Muscle of back (tissue), 3 donors: ENCODE measurements at regions not wholly inside any gene's neighbourhood (a gene's known extent, or its start where the extent isn't known, plus 50 kb on each side); places are given as distances from the start of the nearest gene placed in this dataset.
A peak's percentile ranks its signal among the peaks of the same experiment; 100 is the strongest.
"Not testable (repeated sequence)": the region's sequence is repeated elsewhere in the genome, so short reads cannot be mapped to it uniquely, and the experiment has no call there.

Source experiments
- DNase-seq, 3 donors: peaks; one replicate each; pipeline versions ENCODE4 v3.0.0 to v3.0.0-alpha.2; 2013

DNA sequence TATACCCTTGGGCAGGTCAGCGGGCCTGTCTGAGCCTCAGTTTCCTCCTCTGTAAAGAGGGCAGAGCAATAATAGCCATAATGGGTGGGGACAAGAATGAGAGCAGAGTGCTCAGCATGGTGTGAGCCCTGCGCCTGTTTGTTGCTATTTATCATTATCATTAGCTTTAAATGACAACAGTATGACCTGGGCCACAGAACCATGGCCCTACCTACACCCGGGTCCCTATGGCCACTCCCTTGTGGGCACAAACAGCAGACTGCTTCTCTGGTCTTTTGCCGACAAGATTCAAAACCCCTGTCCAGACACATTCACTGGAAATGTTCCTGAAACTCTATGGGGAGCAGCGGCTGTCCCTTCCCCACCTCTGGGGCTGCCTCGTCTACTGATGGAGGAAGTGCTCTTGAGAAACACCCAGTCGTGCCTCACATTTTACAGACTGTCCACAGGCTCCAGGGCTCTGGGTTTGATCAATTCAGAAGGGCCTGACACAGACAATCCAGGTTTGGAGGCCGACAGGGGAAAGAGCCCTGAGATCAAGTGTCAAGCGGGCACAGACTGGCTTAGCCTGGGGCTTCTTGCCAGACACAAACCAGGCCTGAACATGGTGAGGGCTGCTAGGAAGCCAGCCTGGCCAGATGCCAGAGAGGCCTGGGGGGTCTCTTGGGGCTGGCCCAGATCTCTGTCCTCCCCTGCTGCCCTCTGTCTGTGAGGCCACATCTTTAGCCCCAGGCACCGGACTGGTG lies 112.5 kb upstream of the CD82 start:
- DNase-seq: no peak

DNA sequence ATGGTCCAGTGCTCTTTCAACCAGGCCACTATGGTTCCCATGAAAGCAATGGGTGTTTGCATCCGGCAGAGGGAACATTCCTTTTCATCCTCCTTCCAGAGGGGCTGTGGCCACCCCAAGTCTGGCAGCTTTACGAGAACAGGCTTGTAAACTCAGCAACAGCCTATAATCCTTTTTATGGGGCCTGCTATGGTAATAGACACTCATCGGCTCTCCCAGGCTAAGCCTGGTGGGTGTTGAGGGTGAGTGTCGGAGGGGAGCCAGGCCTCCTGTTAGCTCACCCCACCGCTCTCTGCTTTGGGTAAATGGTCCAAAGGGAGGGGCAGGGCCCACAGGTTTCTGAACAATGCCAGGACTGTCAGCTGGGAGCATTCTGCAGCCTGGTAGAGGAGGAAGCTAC lies 111.6 kb upstream of the CD82 start:
- no peak for DNase-seq

DNA sequence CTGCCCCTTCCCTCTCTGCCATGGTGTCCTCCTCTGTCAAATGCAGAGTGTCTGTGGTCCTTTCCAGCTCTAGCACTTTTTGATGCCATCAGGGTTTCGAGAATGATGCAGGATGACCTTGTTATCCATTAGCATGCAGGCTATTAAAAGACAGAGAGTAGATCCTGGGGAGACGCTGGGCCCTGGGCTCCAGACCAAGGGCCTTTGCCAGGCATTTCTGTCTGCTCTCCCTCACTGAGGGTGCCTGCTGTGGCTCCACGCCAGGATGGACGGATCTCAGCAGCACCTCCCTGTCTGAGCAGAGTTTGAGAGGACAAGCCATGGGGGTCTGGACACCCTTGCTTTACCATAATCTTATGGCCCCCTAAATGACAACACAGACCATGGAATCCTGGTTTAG lies 110.8 kb upstream of the CD82 start:
- DNase-seq: no peak

DNA sequence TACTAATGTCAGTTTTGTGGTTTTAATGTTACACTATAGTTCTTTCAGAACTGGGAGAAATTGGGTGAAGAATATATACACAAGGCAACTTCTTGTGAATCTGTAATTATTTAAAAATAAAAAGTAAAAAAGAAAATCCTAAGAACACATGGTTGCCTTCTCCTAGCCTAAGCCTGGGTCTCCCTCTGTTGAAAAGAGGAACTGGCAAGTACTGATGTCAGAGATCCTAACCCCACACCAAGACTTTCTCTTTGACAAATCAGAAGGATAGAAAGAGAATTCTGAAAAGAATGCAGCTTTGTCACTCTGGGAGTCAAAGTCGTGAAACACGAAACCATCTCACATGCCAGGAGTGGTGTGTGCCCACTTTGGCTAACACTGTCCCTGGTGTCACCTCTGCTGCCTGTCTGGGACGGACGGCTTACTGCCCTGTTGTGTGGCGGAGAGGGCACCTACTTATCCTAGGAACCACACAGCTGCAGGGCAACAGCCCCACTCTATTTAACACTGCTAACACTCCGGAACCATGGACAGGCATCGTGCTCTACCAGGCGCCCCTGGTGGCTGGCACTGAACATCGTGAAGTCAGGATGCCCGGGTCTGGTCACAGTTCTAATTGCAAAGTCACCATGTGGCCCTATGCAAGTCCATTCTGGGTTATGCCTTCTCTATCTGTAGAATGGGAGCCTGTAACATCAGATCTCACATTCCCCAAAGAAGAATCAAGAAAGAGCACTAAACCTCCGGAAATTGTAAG lies 108.7 kb upstream of the CD82 start:
- DNase-seq: no peak

DNA sequence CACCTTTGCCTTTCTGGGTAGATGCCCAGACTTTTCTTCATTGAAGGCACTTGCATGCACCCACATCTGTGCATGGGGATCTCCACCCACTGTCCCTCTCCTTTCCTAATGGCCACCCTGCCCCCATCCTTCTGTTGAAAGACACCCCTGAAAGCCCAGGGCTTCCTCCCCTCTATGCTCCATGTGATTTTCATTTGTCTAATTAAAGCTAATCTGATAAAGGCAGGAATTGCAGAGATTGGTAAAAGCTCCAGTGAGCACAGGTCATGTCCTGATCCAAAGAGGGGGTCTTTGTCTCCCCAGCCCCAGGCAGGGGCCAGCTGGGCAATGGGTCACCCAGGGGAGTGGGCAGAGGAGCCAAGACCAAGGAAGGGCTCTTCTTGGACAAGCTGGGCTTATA lies 107.6 kb upstream of the CD82 start:
- DNase-seq: no peak

DNA sequence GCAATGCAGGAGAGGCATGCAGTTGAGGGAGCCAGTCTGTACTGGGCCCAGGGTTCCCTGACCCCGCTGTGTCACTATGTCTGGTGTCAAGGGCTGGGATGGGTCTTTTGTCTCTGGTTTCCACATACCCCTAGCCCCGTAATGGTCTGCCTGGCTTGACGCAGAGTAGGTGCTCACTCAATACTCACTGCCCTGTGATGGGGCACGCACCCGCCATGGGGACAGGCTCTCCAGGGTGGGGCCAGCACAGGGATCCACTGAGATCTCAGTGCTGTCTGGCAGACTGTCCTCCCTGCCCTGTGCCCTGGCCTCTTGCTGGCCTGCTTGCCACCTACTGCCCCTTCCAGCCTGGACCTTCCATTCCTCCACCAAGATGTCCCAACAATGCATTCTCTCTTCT lies 101.7 kb upstream of the CD82 start:
- no peak for DNase-seq

DNA sequence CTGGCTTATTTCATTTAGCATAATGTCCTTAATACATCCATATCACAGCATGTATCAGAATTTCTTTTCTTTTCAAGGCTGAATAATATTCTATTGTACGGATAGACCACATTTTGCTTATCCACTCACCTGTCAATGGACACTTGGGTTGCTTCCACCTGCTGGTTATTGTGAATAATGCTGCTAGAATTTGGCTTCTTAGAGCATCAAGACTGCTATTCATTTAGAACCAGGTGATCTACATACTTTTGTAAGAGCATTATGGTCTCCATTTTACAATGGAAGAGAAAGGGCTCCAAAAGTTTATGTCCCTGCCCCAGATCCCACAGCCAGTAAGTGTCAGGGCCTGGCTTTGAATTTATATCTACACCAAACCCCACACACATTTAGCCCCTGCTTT lies 100.7 kb upstream of the CD82 start:
- no peak for DNase-seq

DNA sequence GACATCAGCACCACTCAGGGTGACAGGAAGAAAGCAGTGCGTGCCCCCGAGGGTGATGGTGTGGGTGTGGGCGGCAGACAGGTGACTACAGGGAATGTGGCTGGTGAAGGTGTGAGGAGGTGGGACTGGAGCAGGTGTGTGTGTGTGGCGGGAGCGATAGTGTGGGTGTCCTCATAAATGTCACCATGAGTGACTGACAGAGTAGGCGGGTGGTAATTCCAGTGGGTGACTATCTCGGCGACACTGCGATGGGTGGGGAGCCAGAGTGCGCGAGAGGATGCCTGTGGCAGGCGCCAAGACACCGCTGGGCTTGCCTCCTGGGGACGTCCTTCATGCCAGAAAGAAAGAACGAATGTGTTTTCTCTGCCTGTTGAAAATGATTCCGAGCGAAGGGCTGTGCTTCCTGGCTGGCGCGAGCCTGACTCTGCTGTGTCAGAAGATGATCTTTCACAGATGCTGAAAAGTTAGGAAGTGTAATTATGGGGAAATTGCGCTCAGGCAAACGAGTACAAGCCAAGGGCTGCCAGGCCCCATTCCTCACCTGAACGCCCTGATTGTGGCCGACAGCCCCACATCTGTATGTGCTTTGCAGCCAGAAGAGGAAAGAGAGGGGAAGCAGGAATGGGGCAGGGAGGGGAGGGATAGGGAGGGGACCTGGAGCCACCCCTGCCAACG lies 98.8 kb upstream of the CD82 start:
- DNase-seq: peak in 2 of 3 donors; percentile 32 to 62

DNA sequence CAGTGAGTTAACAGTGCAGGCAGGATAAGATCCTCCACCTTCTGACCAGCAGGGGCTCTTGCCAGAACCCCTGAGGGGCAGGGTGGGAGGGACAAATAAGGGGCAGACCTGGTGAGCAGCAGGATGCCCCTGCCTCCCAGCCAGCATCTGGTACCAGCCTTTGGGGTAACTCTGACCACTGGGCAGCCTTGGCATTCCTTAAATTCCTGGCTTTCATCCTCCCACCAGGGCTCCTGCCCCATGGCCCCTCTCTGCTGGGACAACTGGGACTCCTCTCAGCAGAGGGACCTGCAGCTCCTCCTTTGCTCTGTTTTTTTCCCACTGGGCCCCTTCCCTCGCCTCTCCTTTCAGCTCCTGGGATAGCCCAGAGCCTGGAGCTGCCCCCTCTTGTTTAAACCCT lies 98.0 kb upstream of the CD82 start:
- DNase-seq: no peak

DNA sequence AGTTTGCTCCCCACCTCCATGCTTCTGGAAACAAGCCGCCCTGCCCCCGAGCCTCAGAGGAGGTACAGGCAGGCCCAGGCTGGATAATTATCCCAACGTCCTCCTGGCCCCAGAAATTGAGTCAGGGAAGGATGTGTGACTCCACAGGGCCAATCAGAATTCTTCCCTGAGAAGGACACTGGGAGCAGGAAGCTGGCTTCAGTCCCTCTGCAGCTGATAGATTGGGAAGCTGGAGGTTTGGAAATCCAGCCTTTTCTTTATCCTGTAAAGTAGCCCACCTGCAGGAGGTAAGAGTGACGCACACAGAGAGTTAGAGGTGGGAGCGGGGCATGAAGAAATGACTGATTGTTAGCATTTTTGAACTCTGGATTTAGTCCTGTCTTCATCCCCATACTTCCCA lies 97.5 kb upstream of the CD82 start:
- DNase-seq: no peak

DNA sequence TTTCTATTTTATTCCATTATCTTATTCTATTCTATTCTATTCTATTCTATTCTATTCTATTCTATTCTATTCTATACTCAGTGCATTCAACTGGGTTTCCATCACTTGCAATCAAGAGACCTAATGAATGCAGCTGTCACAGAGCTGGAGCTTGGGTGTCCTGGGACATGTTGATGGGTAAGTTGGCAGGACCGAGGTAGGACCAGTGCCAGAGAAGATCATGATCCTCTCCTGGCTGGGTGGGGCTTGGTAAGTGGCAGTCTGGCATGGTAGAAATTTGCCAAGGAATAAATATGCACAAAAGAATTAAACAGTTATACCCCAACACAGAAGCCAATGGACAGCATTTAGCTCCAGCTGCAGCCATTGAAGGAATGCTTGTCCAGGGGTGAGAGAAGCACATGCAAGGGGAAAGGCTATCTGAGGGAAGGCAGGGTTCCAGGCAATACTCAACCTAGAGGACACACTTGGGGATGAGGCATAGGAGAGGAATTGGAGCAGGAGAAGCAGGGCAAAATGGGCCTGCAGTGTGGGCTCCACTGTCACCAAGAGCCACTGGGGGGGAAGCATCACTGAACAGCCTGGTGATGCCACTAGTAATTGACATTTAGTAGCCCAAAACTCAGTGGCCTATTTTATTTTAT lies 97.0 kb upstream of the CD82 start:
- DNase-seq: peak in 1 of 3 donors; percentile 11

DNA sequence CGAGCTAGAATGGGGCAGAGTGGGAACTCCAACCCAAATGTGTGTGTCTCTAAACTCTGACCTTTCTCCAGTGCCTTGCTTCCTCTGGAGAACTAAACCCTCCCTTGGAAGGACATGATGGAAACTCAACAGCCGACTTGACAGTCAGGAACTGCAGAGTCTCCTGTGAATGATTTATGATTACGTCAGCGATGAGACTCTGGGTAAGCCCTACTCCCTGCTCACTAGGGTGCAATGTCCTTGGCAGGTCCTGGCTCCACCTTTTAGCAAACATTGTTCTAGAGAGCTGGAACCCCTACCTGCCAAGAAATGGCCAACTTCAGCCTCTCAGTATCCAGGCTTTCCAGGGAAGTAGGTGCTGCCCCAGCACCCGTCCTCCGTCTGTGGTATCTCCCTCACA lies 96.1 kb upstream of the CD82 start:
- no peak for DNase-seq

DNA sequence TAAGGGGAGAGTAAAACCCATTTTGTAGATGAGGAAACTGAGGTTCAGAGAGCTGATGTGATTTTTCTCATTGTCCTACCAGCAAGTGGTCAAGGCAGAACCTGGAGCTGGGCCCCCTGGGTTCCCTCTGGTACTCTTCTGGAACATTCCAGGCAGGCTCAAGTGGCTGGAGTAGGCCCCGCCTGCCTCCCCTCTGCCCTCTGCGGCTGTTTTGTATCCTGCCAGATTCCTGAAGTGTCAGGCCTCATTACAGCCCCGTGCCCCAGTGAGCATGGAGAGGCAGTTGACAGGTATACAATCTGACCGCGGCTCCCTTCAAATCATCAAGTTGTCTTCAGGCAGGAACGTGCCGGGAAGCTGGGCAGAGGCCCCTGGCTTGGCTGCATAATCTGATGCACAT lies 94.6 kb upstream of the CD82 start:
- DNase-seq: no peak

DNA sequence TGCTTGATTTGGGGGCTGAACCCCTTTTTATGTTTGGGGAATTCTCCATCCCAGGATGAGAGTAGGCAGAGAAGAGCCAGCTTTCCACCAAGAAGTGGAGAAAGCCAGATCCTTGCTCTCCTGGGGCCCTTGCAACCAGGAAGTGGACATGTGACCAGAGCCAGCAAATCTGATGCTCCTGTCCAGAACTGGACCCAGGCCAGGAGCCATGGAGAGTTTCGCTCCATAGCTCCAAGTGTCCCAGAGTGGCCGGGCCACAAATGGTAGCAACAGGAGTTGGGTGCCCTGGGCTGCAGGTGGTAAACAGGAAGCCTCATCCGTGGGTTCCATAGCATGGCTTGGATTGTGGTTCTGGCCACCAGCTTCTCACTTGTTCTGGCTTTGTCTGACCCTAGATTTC lies 93.9 kb upstream of the CD82 start:
- DNase-seq: no peak

DNA sequence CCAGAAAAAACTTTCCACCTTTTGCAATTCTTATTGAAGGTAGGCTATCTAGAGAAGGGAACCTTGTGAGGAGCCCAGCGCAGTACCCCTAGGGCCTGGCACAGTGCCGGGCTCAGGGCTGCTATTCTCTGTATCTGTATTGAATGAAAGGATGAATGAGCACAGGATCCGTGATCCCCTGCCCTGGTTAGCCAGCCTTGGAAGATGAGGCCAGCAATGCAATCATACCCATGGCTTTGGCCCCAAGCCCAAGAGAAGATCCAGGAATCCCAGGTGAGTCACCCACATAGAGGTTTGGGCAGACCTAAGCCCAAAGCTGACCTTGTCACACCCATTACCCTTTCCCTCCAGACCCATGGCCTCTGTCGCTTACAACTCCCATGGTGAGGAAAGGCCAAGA lies 92.5 kb upstream of the CD82 start:
- DNase-seq: no peak

DNA sequence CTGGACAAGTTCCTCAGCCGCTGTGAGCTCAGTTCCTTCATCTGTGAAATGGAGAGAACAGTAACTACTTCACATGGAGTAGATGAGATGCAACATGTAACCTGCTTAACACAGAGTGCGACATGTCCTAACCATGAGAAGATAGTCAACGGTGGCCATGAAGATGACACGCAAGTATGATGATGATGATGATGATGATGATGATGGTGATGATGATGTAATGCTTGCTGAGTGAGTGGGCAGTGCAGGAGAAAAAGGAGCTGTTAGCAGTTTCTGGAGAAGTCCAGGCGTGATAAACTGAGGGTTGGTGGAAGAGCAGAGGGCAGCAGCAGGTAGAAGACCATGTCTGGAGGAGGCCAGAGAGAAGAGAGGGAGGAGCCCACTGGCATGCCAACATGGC lies 90.8 kb upstream of the CD82 start:
- DNase-seq: no peak

DNA sequence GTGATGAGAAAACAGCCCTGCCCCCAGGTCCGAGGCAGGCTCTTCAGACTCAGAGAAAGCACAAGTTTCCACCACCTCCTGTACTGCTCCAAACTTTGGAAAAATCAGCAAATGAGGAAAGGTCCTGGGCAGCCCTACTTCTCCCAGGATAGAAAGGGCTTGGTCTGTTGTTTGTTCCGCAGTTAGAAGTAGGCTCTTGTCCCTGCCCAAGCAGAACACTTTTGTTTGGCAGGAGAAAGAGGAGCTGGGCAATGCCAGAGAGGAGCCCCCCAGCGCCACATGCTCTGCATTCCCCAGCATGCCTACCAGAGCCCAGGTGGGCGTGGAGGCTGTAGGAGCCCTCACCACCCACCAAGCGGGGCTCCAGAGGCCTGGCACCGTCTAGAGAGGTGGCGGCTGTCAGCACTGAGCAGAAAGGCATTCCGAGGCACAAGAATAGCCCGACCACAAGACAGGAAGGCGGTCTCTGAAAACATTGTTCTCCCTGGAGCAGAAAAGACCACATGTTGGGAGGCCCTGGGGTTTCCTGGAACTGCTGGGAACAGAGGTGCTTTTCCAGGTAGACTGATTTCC lies 90.3 kb upstream of the CD82 start:
- no peak for DNase-seq

DNA sequence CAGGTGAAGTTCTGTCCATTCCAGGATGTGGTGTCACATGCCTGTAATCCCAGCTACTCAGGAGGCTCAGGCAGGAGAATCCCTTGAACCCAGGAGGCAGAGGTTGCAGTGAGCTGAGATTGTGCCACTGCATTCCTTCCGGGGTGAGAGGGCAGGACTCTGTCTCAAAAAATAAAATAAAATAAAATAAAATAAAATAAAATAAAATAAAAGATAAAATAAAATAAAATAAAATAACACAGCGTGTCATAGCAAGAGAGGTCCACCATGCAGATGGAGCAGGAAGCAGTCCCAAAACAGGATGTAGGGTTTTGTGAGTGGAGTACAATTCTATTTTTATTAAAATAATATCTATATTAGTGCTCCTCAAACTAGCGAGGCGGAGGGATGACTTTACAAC lies 83.1 kb upstream of the CD82 start:
- not testable (repeated sequence) for DNase-seq

DNA sequence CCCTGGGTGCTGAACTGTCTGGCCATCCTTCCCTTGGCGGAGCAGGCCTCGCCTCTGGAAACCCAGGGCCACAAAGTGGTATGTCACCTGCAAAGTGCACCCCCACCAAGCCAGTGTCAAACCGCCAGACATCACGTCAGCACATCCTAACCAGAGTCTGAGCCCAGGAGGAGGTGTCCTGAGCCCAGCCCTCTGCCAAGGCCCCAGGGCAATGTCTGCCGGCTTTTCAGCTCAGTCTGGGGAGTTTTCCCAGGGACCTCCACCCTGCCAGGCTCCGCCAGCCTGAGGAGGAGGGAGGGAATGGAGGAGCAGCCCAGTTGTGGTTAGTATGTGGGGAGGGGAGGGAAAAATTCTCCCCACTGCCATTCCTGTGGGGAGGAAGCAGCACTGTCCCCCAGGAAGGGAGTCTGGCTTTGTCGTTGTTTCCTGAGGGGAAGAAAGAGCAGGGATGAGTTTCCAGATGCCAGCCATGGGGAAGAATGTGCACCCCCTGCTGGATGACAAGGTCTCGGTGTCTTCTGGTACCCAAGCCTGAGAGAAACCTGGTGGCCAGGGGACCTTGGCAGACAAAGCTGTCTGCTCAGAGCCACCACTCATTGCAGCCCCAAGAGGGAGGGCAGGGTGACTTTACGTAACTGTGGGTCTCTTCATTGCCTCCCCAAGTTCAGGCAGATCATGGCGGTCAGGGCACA lies 81.4 kb upstream of the CD82 start:
- DNase-seq: no peak

DNA sequence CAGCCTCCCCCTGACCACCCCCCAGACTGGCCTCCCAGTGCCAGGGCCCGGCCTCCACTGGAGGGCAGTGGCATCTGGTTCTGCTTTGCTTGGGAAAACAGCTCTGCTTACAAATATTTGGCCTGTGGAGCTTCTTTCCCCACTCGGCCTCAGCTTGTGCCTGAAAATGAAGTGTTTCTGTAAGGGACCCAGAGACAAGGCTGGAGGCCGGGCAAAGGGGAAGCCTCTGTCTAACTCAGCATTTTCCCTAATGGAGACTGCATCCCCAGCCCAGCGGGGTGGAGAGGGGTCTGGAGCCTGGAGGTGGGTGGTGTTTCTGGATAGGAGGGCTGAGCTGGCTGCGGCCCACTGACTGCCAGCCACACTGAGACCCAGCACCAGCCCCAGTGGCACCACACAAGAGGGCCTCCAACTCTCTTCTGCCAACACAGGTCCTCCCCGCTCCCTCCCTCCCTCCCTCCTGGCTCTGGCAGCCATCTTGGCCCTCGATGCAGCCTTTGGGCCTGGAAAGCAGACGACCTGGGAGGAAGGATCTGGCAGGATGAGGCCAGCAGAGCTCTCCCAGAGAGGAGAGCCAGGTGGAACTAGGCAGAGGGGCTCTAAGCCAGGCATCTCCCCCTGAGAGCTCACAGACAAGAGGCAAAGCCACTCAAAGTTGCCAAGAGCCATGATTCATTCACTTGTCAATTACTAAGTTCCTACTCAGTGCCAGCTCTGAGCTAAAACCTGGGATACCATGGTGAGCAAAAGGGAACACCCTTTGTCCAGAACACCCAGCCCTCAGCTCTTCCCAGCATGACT lies 77.1 kb upstream of the CD82 start:
- DNase-seq: peak in 1 of 3 donors; percentile 71

DNA sequence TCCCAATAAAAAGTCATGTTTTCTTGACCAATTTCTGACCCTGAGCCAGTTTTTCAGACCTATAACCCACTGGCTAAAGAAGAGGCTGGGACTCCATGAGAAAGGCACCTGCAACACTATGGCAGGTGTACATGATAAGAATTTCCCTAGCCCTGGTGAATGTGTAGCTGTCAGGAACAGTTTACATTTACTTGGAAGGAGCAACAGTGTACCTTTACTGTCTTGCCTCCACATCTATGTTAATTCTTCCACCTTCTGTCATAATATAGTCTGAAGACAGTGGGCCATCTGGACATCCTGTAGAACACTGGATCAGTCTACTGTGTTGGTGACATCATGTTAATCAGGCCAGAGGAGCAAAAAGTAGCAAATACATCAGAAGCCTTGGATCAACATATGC lies 72.1 kb upstream of the CD82 start:
- DNase-seq: no peak
